ENCODE measurements at regions not wholly inside any gene's neighbourhood (a gene's known extent, or its start where the extent isn't known, plus 50 kb on each side); places are given as distances from the start of the nearest gene placed in this dataset.

DNA sequence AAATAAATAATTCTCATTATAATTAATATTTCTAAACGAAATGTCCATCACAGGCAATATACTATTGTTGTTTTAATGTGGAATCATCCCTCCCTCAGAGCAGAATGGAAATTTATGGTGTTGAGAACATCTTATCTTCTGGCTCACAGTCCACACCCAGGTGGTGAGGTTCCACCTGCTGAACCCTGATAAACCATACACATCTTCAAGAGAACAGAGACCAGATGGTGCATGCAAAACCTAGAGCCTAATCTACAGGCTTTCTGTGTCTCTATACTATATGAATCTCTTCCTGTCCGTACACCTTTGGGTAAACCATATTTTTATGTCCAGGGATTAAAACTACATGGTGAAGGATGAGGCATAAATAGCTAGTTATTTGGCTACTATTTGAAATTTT, 52.3 kb upstream of the UFL1 start:
- 78% methylated on average over 2 of the region's 2 CpGs; no CpG with 5 or more reads in 1 of the 2 experiments for WGBS, 2 experiments (ENCODE audit: extremely low coverage in 1 of 2, insufficient coverage in 1 of 2, insufficient read length in 1 of 2, insufficient replicate concordance in 2 of 2, low coverage in 1 of 2, low lambda C conversion rate in 2 of 2, missing lambda C conversion rate in 1 of 2)
- FAIRE-seq (no peak), DNase-seq (ENCODE audit: low read depth in 1 of 2, low spot score in 2 of 2) (no peak)
- H3K14ac ChIP-seq (ENCODE audit: insufficient read length), result no peak overlapping the region
- no peak overlapping the region for H4K8ac ChIP-seq (ENCODE audit: extremely low read depth, insufficient read depth, low read length)
- H3K4ac ChIP-seq (replicated peaks; ENCODE audit: insufficient read length, low read depth, low read length), result no peak overlapping the region
- no peak overlapping the region for H3K23ac ChIP-seq (ENCODE audit: insufficient read length)
- no peaks in the 10 kb centered on the region for H3K4me1 ChIP-seq (replicated peaks in 1 of 4; ENCODE audit: control insufficient read depth in 3 of 4, insufficient read depth in 4 of 4, low read length in 3 of 4)
- no peak overlapping the region for H2BK15ac ChIP-seq (ENCODE audit: low read length)
- no peaks in the 10 kb centered on the region for H3K27me3 ChIP-seq (replicated peaks in 1 of 4; ENCODE audit: control insufficient read depth in 3 of 4, extremely low read depth in 1 of 4, insufficient read depth in 3 of 4, low read length in 3 of 4)
- no peaks in the 10 kb centered on the region for H3K79me1 ChIP-seq (ENCODE audit: low read depth, low read length)
- no peak overlapping the region for H2BK5ac ChIP-seq (ENCODE audit: low read depth, low read length)
- no peaks in the 10 kb centered on the region for H3K79me2 ChIP-seq (ENCODE audit: control insufficient read depth in 1 of 2, insufficient read depth in 2 of 2, low read length in 2 of 2)
- H4K20me1 ChIP-seq (replicated peaks in 1 of 2; ENCODE audit: control insufficient read depth in 1 of 2, insufficient read depth in 2 of 2, low read length in 2 of 2), result no peaks in the 10 kb centered on the region
- no peak overlapping the region for H2AK5ac ChIP-seq (ENCODE audit: low read depth, low read length)
- no peaks in the 10 kb centered on the region for H3K36me3 ChIP-seq (ENCODE audit: control insufficient read depth in 2 of 4, insufficient read depth in 4 of 4, low read length in 3 of 4)
- no peak overlapping the region for H2AFZ ChIP-seq (ENCODE audit: low read length)
- H3K27ac ChIP-seq (ENCODE audit: low read depth, low read length), result no peak overlapping the region
- no peak overlapping the region for H3K18ac ChIP-seq (ENCODE audit: extremely low read depth, low read length)
- ChIA-PET CTCF (ENCODE audit: partially characterized antibody) (interaction anchor here (0.7 to 2.9 kb wide), 8 partner anchors 9 to 53 kb away, joined by 3 to 9 read pairs (median 4); no protein-coding TSS in a partner anchor), POLR2A (ENCODE audit: partially characterized antibody) (no interaction called here)
- H2BK20ac ChIP-seq (ENCODE audit: low read length), result no peak overlapping the region
- H4K5ac ChIP-seq (ENCODE audit: insufficient read length, low read depth, low read length), result no peak overlapping the region
- H3K56ac ChIP-seq (replicated peaks; ENCODE audit: insufficient read length, low read depth, low read length), result no peak overlapping the region
- H3K4me2 ChIP-seq (ENCODE audit: insufficient read depth in 1 of 2, low read depth in 2 of 2, low read length in 2 of 2), result no peak overlapping the region
- no peaks in the 10 kb centered on the region for H3K9me3 ChIP-seq (ENCODE audit: insufficient read depth in 2 of 2, low read depth in 1 of 2, low read length in 1 of 2)
- TF ChIP-seq TCF12 (IDR thresholded peaks at IDR 0.05; ENCODE audit: low read depth, low read length), result no peak
- TF ChIP-seq NRF1 (IDR thresholded peaks at IDR 0.05; ENCODE audit: low read depth, low read length), result no peak
- no peak for TF ChIP-seq TAF7 (optimal IDR thresholded peaks at IDR 0.05; ENCODE audit: borderline replicate concordance, low read depth, low read length)
- no peak overlapping the region for H4K91ac ChIP-seq (replicated peaks; ENCODE audit: insufficient read length, low read length)
- no peak overlapping the region for H2BK120ac ChIP-seq (replicated peaks; ENCODE audit: low read depth, low read length)
- no peak overlapping the region for H3K9ac ChIP-seq (replicated peaks in 1 of 4; ENCODE audit: extremely low read depth in 1 of 4, low read depth in 3 of 4, low read length in 3 of 4)
- H3K4me3 ChIP-seq (ENCODE audit: extremely low read depth in 1 of 4, insufficient read depth in 2 of 4, low read depth in 3 of 4, low read length in 4 of 4), result no peak overlapping the region
- no peak overlapping the region for H2BK12ac ChIP-seq (ENCODE audit: low read depth, low read length)
- peaks cover 2% of the 10 kb centered on the region for H3K23me2 ChIP-seq (ENCODE audit: low read depth, low read length)
